HepG2 (cell line): ENCODE measurements at regions not wholly inside any gene's neighbourhood (a gene's known extent, or its start where the extent isn't known, plus 50 kb on each side); places are given as distances from the start of the nearest gene placed in this dataset.

ENCODE experiments used
- HMGA1 ChIP-seq: sonication (generic); formaldehyde crosslinking; conservative IDR thresholded peaks from 2 replicates; pipeline ENCODE4 v1.4.0; 2020; ENCODE audit warnings: missing genetic modification reagents
- HNF4G ChIP-seq, 2 experiments: sonication (generic) in 1 of 2; formaldehyde crosslinking in 1 of 2; IDR thresholded peaks; 2 replicates each; pipeline versions ENCODE4 v1.4.0 to v1.6.1; 2011 to 2020; ENCODE audit warnings: borderline replicate concordance in 2 of 2, low read depth in 2 of 2, mild to moderate bottlenecking in 2 of 2, low read length in 1 of 2, missing genetic modification reagents in 1 of 2, moderate library complexity in 1 of 2
- MATR3 ChIP-seq: sonication (generic); formaldehyde crosslinking; IDR thresholded peaks from 2 replicates; pipeline ENCODE4 v1.4.0; 2020; ENCODE audit warnings: missing genetic modification reagents
- MBNL3 ChIP-seq: fragments of 250-450 bp; sonication (Bioruptor Pico); conservative IDR thresholded peaks from 2 replicates; pipeline ENCODE4 v1.8.0; 2022; ENCODE audit warnings: mild to moderate bottlenecking, inconsistent platforms
- MYNN ChIP-seq: sonication (generic); formaldehyde crosslinking; IDR thresholded peaks from 2 replicates; pipeline ENCODE4 v1.4.0; 2020; ENCODE audit warnings: mild to moderate bottlenecking, low read depth, missing genetic modification reagents
- SMARCE1 ChIP-seq: fragments of 450-650 bp; IDR thresholded peaks from 2 replicates; pipeline ENCODE4 v1.6.1; 2017; ENCODE audit warnings: borderline replicate concordance
- TFDP2 ChIP-seq: sonication (generic); formaldehyde crosslinking; IDR thresholded peaks from 2 replicates; pipeline ENCODE4 v1.4.0; 2020; ENCODE audit warnings: missing genetic modification reagents
- ZBTB14 ChIP-seq: sonication (generic); formaldehyde crosslinking; IDR thresholded peaks from 2 replicates; pipeline ENCODE4 v1.4.0; 2020; ENCODE audit warnings: missing genetic modification reagents
- ZBTB38 ChIP-seq: sonication (generic); formaldehyde crosslinking; IDR thresholded peaks from 2 replicates; pipeline ENCODE4 v1.5.1; 2020; ENCODE audit warnings: mild to moderate bottlenecking, missing genetic modification reagents
- ZNF280B ChIP-seq: sonication (generic); formaldehyde crosslinking; IDR thresholded peaks from 2 replicates; pipeline ENCODE4 v1.5.0; 2020; ENCODE audit warnings: missing genetic modification reagents, mild to moderate bottlenecking, borderline replicate concordance
- ZNF780A ChIP-seq: sonication (generic); formaldehyde crosslinking; IDR thresholded peaks from 2 replicates; pipeline ENCODE4 v1.8.0; 2022; ENCODE audit warnings: mild to moderate bottlenecking, missing genetic modification reagents, moderate library complexity
- ZNF816 ChIP-seq: sonication (generic); formaldehyde crosslinking; IDR thresholded peaks from 2 replicates; pipeline ENCODE4 v1.8.0; 2022; ENCODE audit warnings: missing genetic modification reagents, mild to moderate bottlenecking, borderline replicate concordance
- TF ChIP-seq, protein P1 (sequence below): sonication (generic); formaldehyde crosslinking; IDR thresholded peaks from 2 replicates; pipeline ENCODE4 v1.5.1; 2020; ENCODE audit warnings: mild to moderate bottlenecking, missing genetic modification reagents, moderate library complexity
- TF ChIP-seq, protein P2 (sequence below): sonication (generic); formaldehyde crosslinking; IDR thresholded peaks from 2 replicates; pipeline ENCODE4 v1.5.1; 2020; ENCODE audit warnings: mild to moderate bottlenecking, missing genetic modification reagents, borderline replicate concordance

GRCh38 chr6:140380427-140381218 is 1006.2 kb upstream of the CITED2 start (continued):
- TF ChIP-seq, protein P1, sequence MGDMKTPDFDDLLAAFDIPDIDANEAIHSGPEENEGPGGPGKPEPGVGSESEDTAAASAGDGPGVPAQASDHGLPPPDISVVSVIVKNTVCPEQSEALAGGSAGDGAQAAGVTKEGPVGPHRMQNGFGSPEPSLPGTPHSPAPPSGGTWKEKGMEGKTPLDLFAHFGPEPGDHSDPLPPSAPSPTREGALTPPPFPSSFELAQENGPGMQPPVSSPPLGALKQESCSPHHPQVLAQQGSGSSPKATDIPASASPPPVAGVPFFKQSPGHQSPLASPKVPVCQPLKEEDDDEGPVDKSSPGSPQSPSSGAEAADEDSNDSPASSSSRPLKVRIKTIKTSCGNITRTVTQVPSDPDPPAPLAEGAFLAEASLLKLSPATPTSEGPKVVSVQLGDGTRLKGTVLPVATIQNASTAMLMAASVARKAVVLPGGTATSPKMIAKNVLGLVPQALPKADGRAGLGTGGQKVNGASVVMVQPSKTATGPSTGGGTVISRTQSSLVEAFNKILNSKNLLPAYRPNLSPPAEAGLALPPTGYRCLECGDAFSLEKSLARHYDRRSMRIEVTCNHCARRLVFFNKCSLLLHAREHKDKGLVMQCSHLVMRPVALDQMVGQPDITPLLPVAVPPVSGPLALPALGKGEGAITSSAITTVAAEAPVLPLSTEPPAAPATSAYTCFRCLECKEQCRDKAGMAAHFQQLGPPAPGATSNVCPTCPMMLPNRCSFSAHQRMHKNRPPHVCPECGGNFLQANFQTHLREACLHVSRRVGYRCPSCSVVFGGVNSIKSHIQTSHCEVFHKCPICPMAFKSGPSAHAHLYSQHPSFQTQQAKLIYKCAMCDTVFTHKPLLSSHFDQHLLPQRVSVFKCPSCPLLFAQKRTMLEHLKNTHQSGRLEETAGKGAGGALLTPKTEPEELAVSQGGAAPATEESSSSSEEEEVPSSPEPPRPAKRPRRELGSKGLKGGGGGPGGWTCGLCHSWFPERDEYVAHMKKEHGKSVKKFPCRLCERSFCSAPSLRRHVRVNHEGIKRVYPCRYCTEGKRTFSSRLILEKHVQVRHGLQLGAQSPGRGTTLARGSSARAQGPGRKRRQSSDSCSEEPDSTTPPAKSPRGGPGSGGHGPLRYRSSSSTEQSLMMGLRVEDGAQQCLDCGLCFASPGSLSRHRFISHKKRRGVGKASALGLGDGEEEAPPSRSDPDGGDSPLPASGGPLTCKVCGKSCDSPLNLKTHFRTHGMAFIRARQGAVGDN (CRISPR knock-in tag) = no peak
- TF ChIP-seq ZBTB14 = no peak
- TF ChIP-seq ZBTB38 (CRISPR knock-in tag) = no peak
- TF ChIP-seq, protein P2, sequence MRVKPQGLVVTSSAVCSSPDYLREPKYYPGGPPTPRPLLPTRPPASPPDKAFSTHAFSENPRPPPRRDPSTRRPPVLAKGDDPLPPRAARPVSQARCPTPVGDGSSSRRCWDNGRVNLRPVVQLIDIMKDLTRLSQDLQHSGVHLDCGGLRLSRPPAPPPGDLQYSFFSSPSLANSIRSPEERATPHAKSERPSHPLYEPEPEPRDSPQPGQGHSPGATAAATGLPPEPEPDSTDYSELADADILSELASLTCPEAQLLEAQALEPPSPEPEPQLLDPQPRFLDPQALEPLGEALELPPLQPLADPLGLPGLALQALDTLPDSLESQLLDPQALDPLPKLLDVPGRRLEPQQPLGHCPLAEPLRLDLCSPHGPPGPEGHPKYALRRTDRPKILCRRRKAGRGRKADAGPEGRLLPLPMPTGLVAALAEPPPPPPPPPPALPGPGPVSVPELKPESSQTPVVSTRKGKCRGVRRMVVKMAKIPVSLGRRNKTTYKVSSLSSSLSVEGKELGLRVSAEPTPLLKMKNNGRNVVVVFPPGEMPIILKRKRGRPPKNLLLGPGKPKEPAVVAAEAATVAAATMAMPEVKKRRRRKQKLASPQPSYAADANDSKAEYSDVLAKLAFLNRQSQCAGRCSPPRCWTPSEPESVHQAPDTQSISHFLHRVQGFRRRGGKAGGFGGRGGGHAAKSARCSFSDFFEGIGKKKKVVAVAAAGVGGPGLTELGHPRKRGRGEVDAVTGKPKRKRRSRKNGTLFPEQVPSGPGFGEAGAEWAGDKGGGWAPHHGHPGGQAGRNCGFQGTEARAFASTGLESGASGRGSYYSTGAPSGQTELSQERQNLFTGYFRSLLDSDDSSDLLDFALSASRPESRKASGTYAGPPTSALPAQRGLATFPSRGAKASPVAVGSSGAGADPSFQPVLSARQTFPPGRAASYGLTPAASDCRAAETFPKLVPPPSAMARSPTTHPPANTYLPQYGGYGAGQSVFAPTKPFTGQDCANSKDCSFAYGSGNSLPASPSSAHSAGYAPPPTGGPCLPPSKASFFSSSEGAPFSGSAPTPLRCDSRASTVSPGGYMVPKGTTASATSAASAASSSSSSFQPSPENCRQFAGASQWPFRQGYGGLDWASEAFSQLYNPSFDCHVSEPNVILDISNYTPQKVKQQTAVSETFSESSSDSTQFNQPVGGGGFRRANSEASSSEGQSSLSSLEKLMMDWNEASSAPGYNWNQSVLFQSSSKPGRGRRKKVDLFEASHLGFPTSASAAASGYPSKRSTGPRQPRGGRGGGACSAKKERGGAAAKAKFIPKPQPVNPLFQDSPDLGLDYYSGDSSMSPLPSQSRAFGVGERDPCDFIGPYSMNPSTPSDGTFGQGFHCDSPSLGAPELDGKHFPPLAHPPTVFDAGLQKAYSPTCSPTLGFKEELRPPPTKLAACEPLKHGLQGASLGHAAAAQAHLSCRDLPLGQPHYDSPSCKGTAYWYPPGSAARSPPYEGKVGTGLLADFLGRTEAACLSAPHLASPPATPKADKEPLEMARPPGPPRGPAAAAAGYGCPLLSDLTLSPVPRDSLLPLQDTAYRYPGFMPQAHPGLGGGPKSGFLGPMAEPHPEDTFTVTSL (CRISPR knock-in tag) = peak; percentile 98
- no peak for TF ChIP-seq MYNN (CRISPR knock-in tag)
- TF ChIP-seq ZNF780A (CRISPR knock-in tag) = no peak
- TF ChIP-seq TFDP2 (CRISPR knock-in tag) = 0 out of 2 replicates have a peak, but pooled peaks have one; percentile 36
- no peak for TF ChIP-seq MATR3 (CRISPR knock-in tag)
- TF ChIP-seq HNF4G (IDR thresholded peaks at IDR 0.05; ENCODE audit: borderline replicate concordance, low read depth, low read length) = 0 out of 2 replicates have a peak, but pooled peaks have one; percentile 13
- no peak for TF ChIP-seq HNF4G (CRISPR knock-in tag; IDR thresholded peaks at IDR 0.05; ENCODE audit: borderline replicate concordance, low read depth)
- TF ChIP-seq MBNL3 = no peak
- no peak for TF ChIP-seq ZNF816
- TF ChIP-seq HMGA1 (CRISPR knock-in tag) = no peak
- TF ChIP-seq SMARCE1 = no peak
- no peak for TF ChIP-seq ZNF280B (CRISPR knock-in tag)
